ENCODE measurements at regions not wholly inside any gene's neighbourhood (a gene's known extent, or its start where the extent isn't known, plus 50 kb on each side); places are given as distances from the start of the nearest gene placed in this dataset.
A peak's percentile ranks its signal among the peaks of the same experiment; 100 is the strongest.

DNA sequence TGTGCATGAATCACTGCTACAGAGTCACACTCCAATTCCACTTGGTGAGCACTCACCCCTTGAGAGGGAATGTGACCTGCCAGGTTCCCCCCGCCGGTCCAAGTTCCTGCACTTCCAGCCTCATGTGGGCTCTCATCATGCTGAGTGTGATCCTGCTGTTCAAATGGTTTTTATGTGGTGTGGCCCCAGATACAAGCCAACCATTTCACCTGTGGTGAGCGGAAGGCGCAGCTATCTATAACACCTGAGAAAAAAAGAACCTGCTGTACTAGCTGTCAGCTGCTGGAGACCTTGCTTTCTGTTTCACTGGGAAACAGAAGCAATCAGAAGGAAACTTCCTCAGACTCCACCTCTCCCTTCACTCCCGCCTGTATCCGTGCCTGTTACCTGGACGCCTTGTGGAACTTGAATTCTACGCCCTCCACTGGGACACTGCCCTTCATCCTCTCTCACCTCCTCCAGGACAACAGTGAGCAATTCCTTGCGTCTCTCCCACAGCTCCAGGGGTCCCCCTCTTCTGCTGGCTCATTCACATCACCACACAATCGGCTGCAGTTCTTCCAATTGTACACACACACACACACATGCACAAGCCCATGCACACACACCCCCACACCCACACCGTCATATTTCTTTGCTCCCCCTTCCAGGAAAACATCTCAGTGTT, 64.4 kb upstream of the RPL11 start:
- DNase-seq (ENCODE audit: low read depth in 1 of 2, low spot score in 2 of 2) = no peak
- no peak overlapping the region; the same call in 1 of the 2 replicates for H2AFZ ChIP-seq (ENCODE audit: low read length)
- no peak overlapping the region for H3K4ac ChIP-seq (replicated peaks; ENCODE audit: insufficient read length, low read depth, low read length)
- H2BK120ac ChIP-seq (replicated peaks; ENCODE audit: low read depth, low read length) = no peak overlapping the region
- H4K8ac ChIP-seq (ENCODE audit: extremely low read depth, insufficient read depth, low read length) = no peak overlapping the region
- peak overlapping the region; percentile 26; the same call in 1 of the 2 replicates for H2BK5ac ChIP-seq (ENCODE audit: low read depth, low read length)
- H3K9ac ChIP-seq (replicated peaks in 1 of 4; ENCODE audit: extremely low read depth in 1 of 4, low read depth in 3 of 4, low read length in 3 of 4) = no peak overlapping the region
- 0 out of 2 replicates have a peak overlapping the region, but pooled peaks have one; percentile 80 for H2BK12ac ChIP-seq (ENCODE audit: low read depth, low read length)
- H2BK15ac ChIP-seq (ENCODE audit: low read length) = peak overlapping the region; percentile 12; the same call in 1 of the 2 replicates
- H2BK20ac ChIP-seq (ENCODE audit: low read length) = 0 out of 2 replicates have a peak overlapping the region, but pooled peaks have one; percentile 5
- H3K9me3 ChIP-seq (ENCODE audit: insufficient read depth in 2 of 2, low read depth in 1 of 2, low read length in 1 of 2) = no peaks in the 10 kb centered on the region; a peak in 1 of 4 replicates
- TF ChIP-seq ASH2L (IDR thresholded peaks at IDR 0.05; ENCODE audit: low read length) = no peak
- no peak for TF ChIP-seq RXRA (IDR thresholded peaks at IDR 0.05; ENCODE audit: insufficient read depth, low read depth, low read length)
- TF ChIP-seq CBX8 (IDR thresholded peaks at IDR 0.05; ENCODE audit: borderline replicate concordance, low read depth, low read length) = no peak
- no peak for TF ChIP-seq TCF12 (IDR thresholded peaks at IDR 0.05; ENCODE audit: low read depth, low read length)
- no peak for TF ChIP-seq BACH1 (IDR thresholded peaks at IDR 0.05; ENCODE audit: low read length)
- TF ChIP-seq POLR2AphosphoS5 (IDR thresholded peaks at IDR 0.05; ENCODE audit: low read depth, low read length) = no peak
- TF ChIP-seq JUND (IDR thresholded peaks at IDR 0.05; ENCODE audit: low read length) = no peak
- TF ChIP-seq BCL11A (IDR thresholded peaks at IDR 0.05; ENCODE audit: low read depth in 2 of 2, low read length in 2 of 2) = no peak
- no peak for TF ChIP-seq POU5F1 (IDR thresholded peaks at IDR 0.05; ENCODE audit: low read depth, low read length)
- no peak for TF ChIP-seq BRCA1 (IDR thresholded peaks at IDR 0.05; ENCODE audit: low read depth, low read length)
- no peak overlapping the region for H4K91ac ChIP-seq (replicated peaks; ENCODE audit: insufficient read length, low read length)
- no peak overlapping the region for H3K4me2 ChIP-seq (ENCODE audit: insufficient read depth in 1 of 2, low read depth in 2 of 2, low read length in 2 of 2)
- no peak overlapping the region for H2AK5ac ChIP-seq (ENCODE audit: low read depth, low read length)
- H3K23me2 ChIP-seq (ENCODE audit: low read depth, low read length) = peaks cover 6% of the 10 kb centered on the region; the same call in 1 of the 2 replicates
- H3K56ac ChIP-seq (replicated peaks; ENCODE audit: insufficient read length, low read depth, low read length) = no peak overlapping the region
- H3K79me1 ChIP-seq (ENCODE audit: low read depth, low read length) = no peaks in the 10 kb centered on the region
- no peak overlapping the region for H3K14ac ChIP-seq (ENCODE audit: insufficient read length)
- 0 out of 2 replicates have a peak overlapping the region, but pooled peaks have one; percentile 34 for H3K18ac ChIP-seq (ENCODE audit: extremely low read depth, low read length)
- ChIA-PET CTCF (ENCODE audit: partially characterized antibody) (interaction anchor here (0.7 to 26.6 kb wide), 8 partner anchors 11 to 1395 kb away, joined by 3 to 706 read pairs (median 3); partner anchors contain the start of gene ID3), POLR2A (ENCODE audit: partially characterized antibody) (interaction anchor here (1.0 to 1.6 kb wide), 2 partner anchors 10 to 68 kb away, joined by 3 to 13 read pairs; partner anchors contain the start of gene ID3)
- H3K23ac ChIP-seq (ENCODE audit: insufficient read length) = no peak overlapping the region
- no peaks in the 10 kb centered on the region for H3K79me2 ChIP-seq (ENCODE audit: control insufficient read depth in 1 of 2, insufficient read depth in 2 of 2, low read length in 2 of 2)
- H3K27ac ChIP-seq (ENCODE audit: low read depth, low read length) = no peak overlapping the region
- H3K4me3 ChIP-seq (ENCODE audit: extremely low read depth in 1 of 4, insufficient read depth in 2 of 4, low read depth in 3 of 4, low read length in 4 of 4) = no peak overlapping the region
- H3K36me3 ChIP-seq (ENCODE audit: control insufficient read depth in 2 of 4, insufficient read depth in 4 of 4, low read length in 3 of 4) = no peaks in the 10 kb centered on the region
- H3K27me3 ChIP-seq (replicated peaks in 1 of 4; ENCODE audit: control insufficient read depth in 3 of 4, extremely low read depth in 1 of 4, insufficient read depth in 3 of 4, low read length in 3 of 4) = no peaks in the 10 kb centered on the region
- H4K20me1 ChIP-seq (replicated peaks in 1 of 2; ENCODE audit: control insufficient read depth in 1 of 2, insufficient read depth in 2 of 2, low read length in 2 of 2) = no peaks in the 10 kb centered on the region
- FAIRE-seq = no peak
- H4K5ac ChIP-seq (ENCODE audit: insufficient read length, low read depth, low read length) = no peak overlapping the region
- WGBS, 2 experiments (ENCODE audit: extremely low coverage in 1 of 2, insufficient coverage in 1 of 2, insufficient read length in 1 of 2, insufficient replicate concordance in 2 of 2, low coverage in 1 of 2, low lambda C conversion rate in 2 of 2, missing lambda C conversion rate in 1 of 2) = 89% methylated on average over 11 of the region's 11 CpGs; no CpG with 5 or more reads in 1 of the 2 experiments
- peaks cover 0 to 5% (median 1%) of the 10 kb centered on the region in 4 experiments; a peak in 4 of 7 replicates for H3K4me1 ChIP-seq (replicated peaks in 1 of 4; ENCODE audit: control insufficient read depth in 3 of 4, insufficient read depth in 4 of 4, low read length in 3 of 4)

Measured in H1 (cell line).